ENCODE measurements at regions not wholly inside any gene's neighbourhood (a gene's known extent, or its start where the extent isn't known, plus 50 kb on each side); places are given as distances from the start of the nearest gene placed in this dataset.

- TF ChIP-seq GATA3 (IDR thresholded peaks at IDR 0.05; ENCODE audit: low read depth, low read length) (no peak), GATA2 (IDR thresholded peaks at IDR 0.05; ENCODE audit: low read depth, low read length) (no peak)
Observed at GRCh38 chr5:4156153-4156552, 560.5 kb downstream of the IRX1 start.
